GM12878 (cell line): ENCODE measurements at regions not wholly inside any gene's neighbourhood (a gene's known extent, or its start where the extent isn't known, plus 50 kb on each side); places are given as distances from the start of the nearest gene placed in this dataset.

Experiments
- ATAC-seq: fragments of 200-7000 bp; cut with Tn5 transposase; 3 replicates; pipeline ENCODE4 v1.9.1; 2020; ENCODE audit warnings: mild to moderate bottlenecking, moderate library complexity
- BruUV-seq: library from RNA; stranded (reverse); fragments of 400-500 nt; replicated peaks from 2 replicates; lab custom pipeline; 2021; lab: Mats Ljungman, UMichigan
- CTCF ChIA-PET: fragments of 300-600 bp; sonication (Branson Sonifier 250); formaldehyde crosslinking; extraction: SDS; loops from one replicate; lab custom pipeline; 2021; ENCODE audit warnings: inconsistent platforms; lab: Yijun Ruan, JAX
- POLR2A ChIA-PET: fragments of 350-600 bp; formaldehyde crosslinking; extraction: SDS; loops from one replicate; lab custom pipeline; 2021; ENCODE audit warnings: inconsistent platforms; lab: Charles Lee
- RAD21 ChIA-PET: fragments of 300-600 bp; sonication (Branson Sonifier 250); formaldehyde crosslinking; loops from one replicate; lab custom pipeline; 2023; ENCODE audit warnings: antibody characterized with exemption; ENCODE audit not compliant: unreplicated experiment; lab: Charles Lee
- SMC1A ChIA-PET: fragments of 300-600 bp; sonication (Branson Sonifier 250); formaldehyde crosslinking; loops from one replicate; lab custom pipeline; 2023; ENCODE audit not compliant: unreplicated experiment, uncharacterized antibody; lab: Charles Lee
- DNase-seq: peaks from one replicate; pipeline ENCODE4 v3.0.0-alpha.2; 2011; ENCODE audit warnings: low read depth, low spot score
- FAIRE-seq: peaks from 3 replicates; lab custom pipeline; 2011; peaks lifted over from hg19 to GRCh38; lab: Jason Lieb, UNC
- H2AFZ ChIP-seq: 2 replicates; pipeline ENCODE4 v1.6.0; 2011; ENCODE audit warnings: low read depth, low read length, control low read depth; ENCODE audit not compliant: control insufficient read depth
- H3K27ac ChIP-seq: 2 replicates; pipeline ENCODE4 v1.5.1; 2011; ENCODE audit warnings: control low read depth; ENCODE audit not compliant: control insufficient read depth, insufficient read depth
- H3K27me3 ChIP-seq, 2 experiments: replicated peaks in 1 of 2; 2 replicates each; pipeline versions ENCODE4 v1.6.0 to v1.6.1; 2011; ENCODE audit warnings: low read length in 1 of 2; ENCODE audit not compliant: control insufficient read depth in 2 of 2, insufficient read depth in 2 of 2
- H3K36me3 ChIP-seq, 2 experiments: 2 replicates each; pipeline ENCODE4 v1.5.1; 2011; ENCODE audit warnings: low read length in 1 of 2; ENCODE audit not compliant: control insufficient read depth in 2 of 2, insufficient read depth in 2 of 2
- H3K4me1 ChIP-seq: 2 replicates; pipeline ENCODE4 v1.6.1; 2011; ENCODE audit warnings: mild to moderate bottlenecking, low read length, moderate library complexity, mixed read lengths; ENCODE audit not compliant: control insufficient read depth, insufficient read depth
- H3K4me2 ChIP-seq: 2 replicates; pipeline ENCODE4 v1.6.0; 2011; ENCODE audit warnings: control low read depth; ENCODE audit not compliant: control insufficient read depth, insufficient read depth
- H3K4me3 ChIP-seq: fragments of 200-600 bp; sonication (generic); 2 replicates; pipeline ENCODE4 v1.5.1; 2016
- H3K79me2 ChIP-seq: 2 replicates; pipeline ENCODE4 v1.6.0; 2011; ENCODE audit warnings: low read length; ENCODE audit not compliant: control insufficient read depth, insufficient read depth
- H3K9ac ChIP-seq: 2 replicates; pipeline ENCODE4 v1.8.0; 2011; ENCODE audit warnings: low read length, control low read depth, mixed read lengths; ENCODE audit not compliant: control insufficient read depth, insufficient read depth
- H3K9me3 ChIP-seq: replicated peaks from 3 replicates; pipeline ENCODE4 v1.5.1; 2011; ENCODE audit warnings: mild to moderate bottlenecking, low read length; ENCODE audit not compliant: control insufficient read depth, insufficient read depth
- H4K20me1 ChIP-seq: 2 replicates; pipeline ENCODE4 v1.6.0; 2011; ENCODE audit not compliant: control insufficient read depth, insufficient read depth
- EED ChIP-seq: sonication (generic); IDR thresholded peaks from 2 replicates; pipeline ENCODE4 v1.6.1; 2016; ENCODE audit warnings: antibody characterized with exemption, low read depth
- FOS ChIP-seq: IDR thresholded peaks from 3 replicates; pipeline ENCODE4 v1.6.1; 2011; ENCODE audit warnings: borderline replicate concordance; ENCODE audit not compliant: insufficient read length; ENCODE audit errors: extremely low read depth
- IKZF2 ChIP-seq, 2 experiments: fragments of 450-650 bp; IDR thresholded peaks; 2 replicates each; pipeline ENCODE4 v1.6.1; 2017; ENCODE audit warnings: mild to moderate bottlenecking in 2 of 2, moderate library complexity in 2 of 2
- NFIC ChIP-seq: IDR thresholded peaks from 2 replicates; pipeline ENCODE4 v1.6.1; 2012; ENCODE audit warnings: low read depth, mild to moderate bottlenecking, inconsistent platforms, low read length, moderate library complexity
- PML ChIP-seq: IDR thresholded peaks from 2 replicates; pipeline ENCODE4 v1.6.1; 2012; ENCODE audit warnings: low read length, inconsistent platforms
- RELA ChIP-seq: fragments of 450-650 bp; IDR thresholded peaks from 2 replicates; pipeline ENCODE4 v1.8.0; 2014; ENCODE audit warnings: borderline replicate concordance; ENCODE audit not compliant: partially characterized antibody
- SMAD1 ChIP-seq: fragments of 450-650 bp; IDR thresholded peaks from 2 replicates; pipeline ENCODE4 v1.6.1; 2018; ENCODE audit warnings: mild to moderate bottlenecking, low read depth; ENCODE audit not compliant: partially characterized antibody
- TCF7 ChIP-seq: IDR thresholded peaks from 2 replicates; pipeline ENCODE4 v1.6.1; 2014; ENCODE audit warnings: antibody characterized with exemption, borderline replicate concordance
- ZBTB4 ChIP-seq: fragments of 450-650 bp; formaldehyde crosslinking; IDR thresholded peaks from 2 replicates; pipeline ENCODE4 v1.4.0; 2022; ENCODE audit warnings: mild to moderate bottlenecking, moderate library complexity
- WGBS: methylation state at CpG from one replicate; pipeline ENCODE4 v1.1.6; 2016; ENCODE audit warnings: low lambda C conversion rate; ENCODE audit not compliant: insufficient replicate concordance, insufficient coverage; ENCODE audit errors: missing lambda C conversion rate; 5-methylcytosine and 5-hydroxymethylcytosine counted together
- in situ Hi-C: fragments of 300-500 bp; cut with MboI; formaldehyde crosslinking; loops from 9 replicates; pipeline ENCODE4 v1.14.3; 2018; ENCODE audit warnings: mixed read lengths
- intact Hi-C: fragments of 100-400 bp; cut with micrococcal nuclease; formaldehyde crosslinking; loops from one replicate; pipeline ENCODE4 v1.14.2; 2022; ENCODE audit not compliant: unreplicated experiment
- TF ChIP-seq, protein P1 (sequence below): fragments of 450-650 bp; IDR thresholded peaks from 2 replicates; pipeline ENCODE4 v1.6.1; 2018; ENCODE audit warnings: mild to moderate bottlenecking, low read depth, moderate library complexity; ENCODE audit not compliant: partially characterized antibody
- TF ChIP-seq, protein P2 (sequence below): fragments of 450-650 bp; IDR thresholded peaks from 2 replicates; pipeline ENCODE4 v1.6.1; 2016; ENCODE audit warnings: mild to moderate bottlenecking, moderate library complexity, borderline replicate concordance

DNA sequence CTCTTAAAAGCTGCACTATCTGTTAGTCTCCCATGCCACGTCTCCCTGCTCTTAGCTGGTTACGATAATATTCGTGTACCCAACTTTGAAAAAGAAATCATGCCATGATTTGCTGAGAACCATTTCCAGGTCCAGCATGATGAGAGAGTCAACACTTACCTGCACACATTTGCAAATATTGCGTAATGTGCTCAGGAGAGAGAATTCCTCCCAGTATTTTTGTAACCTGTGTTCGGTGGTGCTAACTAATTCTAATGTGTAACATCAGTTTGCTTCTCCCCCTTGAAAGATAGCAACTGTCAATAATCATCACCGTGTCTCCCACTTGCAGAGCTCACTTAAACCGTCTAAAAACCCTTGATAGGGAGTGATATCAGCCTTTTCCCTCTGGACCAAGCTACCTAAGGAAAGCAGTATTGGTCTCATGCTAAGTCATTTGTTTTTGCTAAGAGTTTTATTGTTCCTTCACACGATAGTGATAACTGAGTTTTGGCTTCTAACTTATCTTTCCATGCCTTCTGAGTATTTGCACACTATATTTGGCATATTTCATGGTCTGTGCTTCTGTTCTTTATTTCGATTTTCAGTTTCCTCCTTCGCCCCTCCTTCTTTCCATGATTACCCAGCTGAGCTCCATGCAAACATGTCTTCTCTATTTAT, 61.1 kb upstream of the IRF2BP2 start:
- ChIA-PET CTCF (interaction anchor here (1.0 to 1.1 kb wide), 2 partner anchors 24 to 97 kb away, joined by 3 to 4 read pairs; no protein-coding TSS in a partner anchor), SMC1A (interaction anchor here (0.6 to 2.5 kb wide), 13 partner anchors 13 to 74 kb away, joined by 3 to 15 read pairs (median 3); no protein-coding TSS in a partner anchor), RAD21 (interaction anchor here (0.9 to 1.3 kb wide), 7 partner anchors 14 to 301 kb away, joined by 3 to 6 read pairs (median 3); no protein-coding TSS in a partner anchor), POLR2A (interaction anchor here (1.0 to 2.2 kb wide), 4 partner anchors 19 to 192 kb away, joined by 3 to 7 read pairs (median 5); partner anchors contain the start of gene TARBP1)
- intact Hi-C loops (no loop called here), in situ Hi-C loops (no loop called here)
- H3K27ac ChIP-seq, result peak overlapping the region; percentile 59
- peak overlapping the region; percentile 84 for H3K4me2 ChIP-seq
- H3K27me3 ChIP-seq, result no peaks in the 10 kb centered on the region
- BruUV-seq, result no TSS peak
- H2AFZ ChIP-seq, result peak overlapping the region; percentile 54
- H3K9ac ChIP-seq, result no peak overlapping the region
- peak; percentile 27 for FAIRE-seq
- peak; percentile 31 for DNase-seq
- H3K79me2 ChIP-seq, result no peaks in the 10 kb centered on the region
- 60% methylated on average over 10 of the region's 10 CpGs for WGBS
- no peaks in the 10 kb centered on the region for H4K20me1 ChIP-seq
- peak; percentile 49 for ATAC-seq
- H3K36me3 ChIP-seq, result no peaks in the 10 kb centered on the region
- H3K4me3 ChIP-seq, result no peak overlapping the region
- peaks cover 16% of the 10 kb centered on the region for H3K4me1 ChIP-seq
- peaks cover 7% of the 10 kb centered on the region; the same call in 2 of the 3 replicates for H3K9me3 ChIP-seq
- TF ChIP-seq SMAD1 (no peak), NFIC (peak; percentile 53; the same call in 1 of the 2 replicates), TCF7 (no peak), PML (no peak), IKZF2 (IDR thresholded peaks at IDR 0.05) (peak; percentile 30 to 39; a peak in 2 of 4 replicates), FOS (no peak), ZBTB4 (no peak), RELA (no peak), EED (no peak)
- TF ChIP-seq, protein P1, sequence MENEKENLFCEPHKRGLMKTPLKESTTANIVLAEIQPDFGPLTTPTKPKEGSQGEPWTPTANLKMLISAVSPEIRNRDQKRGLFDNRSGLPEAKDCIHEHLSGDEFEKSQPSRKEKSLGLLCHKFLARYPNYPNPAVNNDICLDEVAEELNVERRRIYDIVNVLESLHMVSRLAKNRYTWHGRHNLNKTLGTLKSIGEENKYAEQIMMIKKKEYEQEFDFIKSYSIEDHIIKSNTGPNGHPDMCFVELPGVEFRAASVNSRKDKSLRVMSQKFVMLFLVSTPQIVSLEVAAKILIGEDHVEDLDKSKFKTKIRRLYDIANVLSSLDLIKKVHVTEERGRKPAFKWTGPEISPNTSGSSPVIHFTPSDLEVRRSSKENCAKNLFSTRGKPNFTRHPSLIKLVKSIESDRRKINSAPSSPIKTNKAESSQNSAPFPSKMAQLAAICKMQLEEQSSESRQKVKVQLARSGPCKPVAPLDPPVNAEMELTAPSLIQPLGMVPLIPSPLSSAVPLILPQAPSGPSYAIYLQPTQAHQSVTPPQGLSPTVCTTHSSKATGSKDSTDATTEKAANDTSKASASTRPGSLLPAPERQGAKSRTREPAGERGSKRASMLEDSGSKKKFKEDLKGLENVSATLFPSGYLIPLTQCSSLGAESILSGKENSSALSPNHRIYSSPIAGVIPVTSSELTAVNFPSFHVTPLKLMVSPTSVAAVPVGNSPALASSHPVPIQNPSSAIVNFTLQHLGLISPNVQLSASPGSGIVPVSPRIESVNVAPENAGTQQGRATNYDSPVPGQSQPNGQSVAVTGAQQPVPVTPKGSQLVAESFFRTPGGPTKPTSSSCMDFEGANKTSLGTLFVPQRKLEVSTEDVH, result no peak
- TF ChIP-seq, protein P2, sequence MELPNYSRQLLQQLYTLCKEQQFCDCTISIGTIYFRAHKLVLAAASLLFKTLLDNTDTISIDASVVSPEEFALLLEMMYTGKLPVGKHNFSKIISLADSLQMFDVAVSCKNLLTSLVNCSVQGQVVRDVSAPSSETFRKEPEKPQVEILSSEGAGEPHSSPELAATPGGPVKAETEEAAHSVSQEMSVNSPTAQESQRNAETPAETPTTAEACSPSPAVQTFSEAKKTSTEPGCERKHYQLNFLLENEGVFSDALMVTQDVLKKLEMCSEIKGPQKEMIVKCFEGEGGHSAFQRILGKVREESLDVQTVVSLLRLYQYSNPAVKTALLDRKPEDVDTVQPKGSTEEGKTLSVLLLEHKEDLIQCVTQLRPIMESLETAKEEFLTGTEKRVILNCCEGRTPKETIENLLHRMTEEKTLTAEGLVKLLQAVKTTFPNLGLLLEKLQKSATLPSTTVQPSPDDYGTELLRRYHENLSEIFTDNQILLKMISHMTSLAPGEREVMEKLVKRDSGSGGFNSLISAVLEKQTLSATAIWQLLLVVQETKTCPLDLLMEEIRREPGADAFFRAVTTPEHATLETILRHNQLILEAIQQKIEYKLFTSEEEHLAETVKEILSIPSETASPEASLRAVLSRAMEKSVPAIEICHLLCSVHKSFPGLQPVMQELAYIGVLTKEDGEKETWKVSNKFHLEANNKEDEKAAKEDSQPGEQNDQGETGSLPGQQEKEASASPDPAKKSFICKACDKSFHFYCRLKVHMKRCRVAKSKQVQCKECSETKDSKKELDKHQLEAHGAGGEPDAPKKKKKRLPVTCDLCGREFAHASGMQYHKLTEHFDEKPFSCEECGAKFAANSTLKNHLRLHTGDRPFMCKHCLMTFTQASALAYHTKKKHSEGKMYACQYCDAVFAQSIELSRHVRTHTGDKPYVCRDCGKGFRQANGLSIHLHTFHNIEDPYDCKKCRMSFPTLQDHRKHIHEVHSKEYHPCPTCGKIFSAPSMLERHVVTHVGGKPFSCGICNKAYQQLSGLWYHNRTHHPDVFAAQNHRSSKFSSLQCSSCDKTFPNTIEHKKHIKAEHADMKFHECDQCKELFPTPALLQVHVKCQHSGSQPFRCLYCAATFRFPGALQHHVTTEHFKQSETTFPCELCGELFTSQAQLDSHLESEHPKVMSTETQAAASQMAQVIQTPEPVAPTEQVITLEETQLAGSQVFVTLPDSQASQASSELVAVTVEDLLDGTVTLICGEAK, result no peak
